Right forelimb (tissue), 1 donor: ENCODE measurements at regions not wholly inside any gene's neighbourhood (a gene's known extent, or its start where the extent isn't known, plus 50 kb on each side); places are given as distances from the start of the nearest gene placed in this dataset.
A peak's percentile ranks its signal among the peaks of the same experiment; 100 is the strongest.

Experiments
- DNase-seq: peaks from one replicate; pipeline ENCODE4 v3.0.0-alpha.2; 2018

DNA sequence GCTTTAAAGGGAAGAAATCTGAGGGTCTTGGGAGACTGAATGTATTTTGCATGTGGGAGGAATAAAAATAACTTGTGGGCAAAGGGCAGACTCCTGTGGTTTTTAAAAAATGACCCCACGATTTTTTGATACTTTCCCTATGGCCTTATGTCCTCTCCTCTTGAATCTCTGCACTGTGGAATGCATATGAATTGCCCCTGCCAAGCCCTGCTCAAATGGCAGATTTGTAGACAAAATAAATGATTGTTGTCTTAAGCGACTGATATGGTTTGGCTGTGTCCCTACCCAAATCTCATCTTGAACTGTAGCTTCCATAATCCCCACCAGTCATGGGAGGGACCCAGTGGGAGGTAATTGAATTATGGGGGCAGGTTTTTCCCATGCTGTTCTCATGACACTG is 223.8 kb downstream of the DACT1 start:
- no peak for DNase-seq

DNA sequence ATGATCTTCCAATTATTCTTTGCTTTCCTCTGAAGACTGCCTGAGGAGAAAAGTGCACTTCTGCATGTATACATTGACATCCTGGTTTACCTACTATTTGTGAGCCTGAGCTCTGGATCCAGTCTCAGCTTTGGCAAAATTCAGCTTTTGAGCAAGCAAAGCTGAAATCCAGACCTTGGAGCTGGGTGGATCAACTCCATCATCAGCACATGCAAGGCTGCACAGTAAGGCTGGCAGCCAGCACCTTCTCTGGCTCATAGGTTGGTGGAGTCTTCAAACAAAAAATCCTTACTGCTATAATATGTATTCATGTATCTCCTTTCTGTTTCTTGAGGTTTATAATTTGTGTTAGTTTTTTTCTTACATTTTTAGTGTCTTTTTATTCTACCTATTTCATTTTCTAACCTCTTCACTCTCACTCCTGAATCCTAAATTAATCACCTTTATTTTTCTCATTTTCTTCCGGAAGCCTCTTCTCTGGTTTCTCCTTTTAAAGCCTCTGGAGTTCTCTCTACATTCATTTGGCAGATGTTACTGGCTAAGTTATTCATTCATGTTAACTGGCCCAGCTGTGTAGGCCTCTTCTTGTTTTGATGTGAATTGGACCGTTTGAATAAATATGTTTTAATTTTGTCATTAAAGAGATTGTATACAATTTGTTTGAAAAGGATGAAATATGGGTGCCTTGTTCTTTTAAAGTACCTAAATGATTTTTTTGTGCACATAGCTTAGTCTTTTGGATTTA is 224.8 kb downstream of the DACT1 start:
- no peak for DNase-seq

DNA sequence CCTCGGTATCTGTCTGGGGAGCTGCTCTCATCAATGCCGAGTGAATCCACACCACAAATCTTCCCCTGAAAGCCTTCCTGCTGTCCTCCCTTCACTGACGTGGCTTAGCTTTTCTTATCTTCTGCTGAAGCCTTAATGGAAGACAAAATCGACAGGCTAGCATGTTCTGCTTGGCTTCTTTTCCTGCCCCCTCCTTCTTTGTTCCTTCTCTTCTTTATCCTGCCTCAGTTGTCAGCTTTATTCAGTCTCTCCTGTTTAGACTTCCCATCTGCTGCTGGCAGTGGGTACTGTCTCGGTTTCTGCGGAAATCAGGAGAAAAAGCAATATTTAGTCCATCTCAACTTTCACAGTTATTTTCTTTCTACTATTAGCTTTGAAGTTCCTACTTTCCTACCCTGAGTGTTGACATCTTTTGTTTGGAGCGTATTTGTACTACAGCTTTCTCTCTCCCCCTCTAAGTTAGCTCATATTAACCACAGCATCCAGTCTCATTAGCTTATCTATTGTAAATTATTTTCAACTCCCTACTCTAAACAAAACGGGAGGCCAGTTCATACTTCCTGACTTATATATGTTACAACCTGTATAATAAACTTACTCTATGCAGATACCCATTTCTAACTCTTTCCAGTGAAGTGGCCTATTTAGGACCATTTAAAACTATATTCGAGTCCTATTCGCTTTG is 226.0 kb downstream of the DACT1 start:
- DNase-seq = no peak

DNA sequence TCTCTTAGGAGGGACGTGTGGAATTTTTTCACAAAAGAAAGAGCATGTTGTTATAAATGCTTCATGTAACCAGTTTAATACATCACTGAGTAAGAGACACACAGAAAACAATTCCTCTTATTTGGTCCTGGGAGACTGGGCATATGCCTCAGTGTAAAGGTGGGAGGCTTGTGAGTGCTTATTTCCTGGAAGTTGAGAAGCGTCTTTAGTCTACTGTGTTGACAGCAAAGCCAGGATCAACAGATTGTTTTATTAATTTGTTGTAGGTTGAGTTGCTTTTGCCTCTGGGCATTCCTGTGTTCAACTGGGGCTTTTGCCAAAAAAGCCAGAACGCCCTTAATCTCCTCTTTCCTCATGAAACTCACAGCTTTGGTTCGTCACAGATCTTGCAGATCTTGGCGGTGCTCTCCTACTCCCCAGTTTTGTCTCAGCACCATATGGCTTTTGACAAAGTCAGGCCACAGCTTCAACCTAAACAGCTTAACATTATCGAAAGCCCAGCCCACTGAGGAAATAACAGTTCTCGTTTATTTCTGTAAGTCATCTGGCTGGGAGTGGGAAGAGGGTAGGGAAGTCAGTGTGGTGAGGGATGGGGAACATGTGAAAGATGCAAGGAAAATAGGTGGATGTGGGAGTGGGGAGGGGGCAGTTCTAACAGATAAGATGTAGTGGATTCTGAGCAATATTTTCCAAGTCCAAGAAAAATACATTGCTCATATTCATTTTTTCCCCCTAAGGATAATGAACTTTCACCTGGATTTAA is 227.2 kb downstream of the DACT1 start:
- peak; percentile 66 for DNase-seq

DNA sequence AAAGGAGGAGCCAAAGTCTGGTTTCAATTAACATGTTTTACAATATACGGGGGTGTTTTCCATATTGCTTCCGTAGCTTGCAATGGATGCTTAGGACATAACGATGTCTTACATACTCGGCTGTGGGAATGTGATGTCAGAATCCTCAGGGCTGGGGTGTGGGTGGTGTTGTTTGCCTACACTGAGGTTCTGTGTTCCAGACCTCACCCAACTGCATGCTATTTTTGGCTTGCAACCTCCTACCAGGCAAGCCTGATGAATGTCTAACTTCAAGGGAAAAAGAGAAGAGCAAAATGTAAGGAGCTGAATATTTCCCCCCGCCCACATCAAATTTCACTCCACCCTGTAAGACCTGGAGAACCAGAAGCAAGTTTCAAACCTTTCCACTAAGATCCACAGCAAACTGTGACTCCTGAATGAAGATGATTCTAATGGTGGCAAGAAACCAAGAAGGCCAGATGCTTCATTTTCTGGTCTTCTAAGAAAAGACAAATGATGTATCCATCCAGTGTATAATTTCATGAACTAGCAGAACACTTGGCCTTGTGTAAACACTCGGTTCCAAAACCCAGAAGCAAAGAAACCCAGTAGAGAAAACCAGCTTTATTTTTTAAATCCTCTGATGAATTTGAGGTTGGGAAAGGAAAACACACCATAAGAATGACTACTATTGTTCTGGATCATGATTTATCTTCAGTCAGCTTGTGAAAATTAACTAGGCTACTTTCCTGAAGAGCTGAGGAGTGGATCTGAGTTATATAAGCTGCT is 227.9 kb downstream of the DACT1 start:
- DNase-seq = peak; percentile 66

DNA sequence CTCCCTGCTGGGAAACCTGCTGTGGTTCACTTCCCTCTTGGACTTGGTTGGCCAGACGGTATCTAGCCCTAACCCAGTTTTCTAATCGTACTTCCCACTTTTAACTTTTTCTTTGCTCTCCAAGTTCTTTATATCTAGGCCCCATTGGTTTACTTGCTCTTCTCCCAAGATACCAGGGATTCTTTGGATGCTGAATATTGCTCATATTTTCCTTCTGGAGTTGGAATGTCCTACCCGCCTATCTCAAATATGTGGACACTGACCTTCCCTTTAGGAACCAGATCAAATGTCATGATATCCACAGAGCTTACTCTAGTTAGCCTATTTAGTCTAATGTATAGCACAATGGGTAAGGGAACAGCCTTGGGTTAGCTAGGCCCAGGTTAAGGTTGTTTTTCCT is 228.6 kb downstream of the DACT1 start:
- no peak for DNase-seq

DNA sequence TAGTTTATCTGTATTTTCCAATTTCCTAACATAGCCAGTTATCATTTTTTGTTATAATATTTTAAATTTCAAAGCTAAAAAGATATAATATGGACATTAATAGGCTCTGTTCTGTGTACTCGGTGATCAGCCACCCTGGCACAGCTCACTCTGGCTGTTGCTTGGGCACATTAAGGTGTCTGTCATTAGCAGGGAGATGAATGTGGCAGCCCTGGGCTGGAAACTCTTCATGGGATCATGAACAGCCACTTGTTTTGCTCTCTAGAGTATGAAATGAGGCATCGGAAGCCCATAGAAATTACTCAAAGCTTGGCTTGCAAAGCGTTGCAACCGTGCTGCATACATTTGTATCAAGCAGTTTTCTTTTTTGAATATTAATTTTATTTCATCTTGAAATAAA is 233.2 kb downstream of the DACT1 start:
- no peak for DNase-seq

DNA sequence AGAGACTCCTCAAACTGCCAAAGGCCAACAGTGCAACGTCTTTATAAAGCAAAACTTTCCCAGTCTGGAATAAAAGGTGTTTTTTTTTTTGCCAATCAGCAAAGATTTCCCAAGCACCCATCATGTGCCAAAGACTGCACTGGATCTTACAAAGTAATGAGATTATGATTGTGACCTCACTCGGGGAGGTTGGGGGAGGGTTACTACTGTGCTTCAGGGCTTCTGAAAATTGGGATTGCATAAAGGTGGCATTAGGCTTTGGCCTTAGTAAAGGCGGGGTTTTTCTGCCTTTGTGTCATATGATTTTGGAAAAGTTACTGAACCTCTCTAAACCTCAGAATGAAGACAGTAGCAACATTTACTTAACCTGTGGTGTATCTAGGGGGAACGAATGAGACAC is 233.8 kb downstream of the DACT1 start:
- DNase-seq = no peak

DNA sequence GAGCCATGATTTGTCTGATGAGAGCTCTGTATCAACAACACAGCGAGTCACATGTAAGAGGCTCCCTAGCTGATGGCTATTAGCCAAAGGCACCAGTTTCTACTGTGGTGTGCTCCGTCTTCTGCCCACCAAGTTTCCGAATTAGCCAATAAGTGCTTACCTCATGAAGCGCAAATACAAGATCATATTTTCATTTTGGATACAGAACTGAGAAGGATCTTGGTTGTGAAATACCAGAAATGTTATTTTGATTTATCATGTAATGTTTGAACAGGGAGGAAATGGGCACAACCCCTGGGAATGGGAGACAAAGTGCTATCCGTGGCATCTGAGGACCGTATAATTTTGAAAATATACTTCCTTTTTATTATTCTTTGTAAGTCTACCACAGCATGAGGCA is 234.3 kb downstream of the DACT1 start:
- no peak for DNase-seq

DNA sequence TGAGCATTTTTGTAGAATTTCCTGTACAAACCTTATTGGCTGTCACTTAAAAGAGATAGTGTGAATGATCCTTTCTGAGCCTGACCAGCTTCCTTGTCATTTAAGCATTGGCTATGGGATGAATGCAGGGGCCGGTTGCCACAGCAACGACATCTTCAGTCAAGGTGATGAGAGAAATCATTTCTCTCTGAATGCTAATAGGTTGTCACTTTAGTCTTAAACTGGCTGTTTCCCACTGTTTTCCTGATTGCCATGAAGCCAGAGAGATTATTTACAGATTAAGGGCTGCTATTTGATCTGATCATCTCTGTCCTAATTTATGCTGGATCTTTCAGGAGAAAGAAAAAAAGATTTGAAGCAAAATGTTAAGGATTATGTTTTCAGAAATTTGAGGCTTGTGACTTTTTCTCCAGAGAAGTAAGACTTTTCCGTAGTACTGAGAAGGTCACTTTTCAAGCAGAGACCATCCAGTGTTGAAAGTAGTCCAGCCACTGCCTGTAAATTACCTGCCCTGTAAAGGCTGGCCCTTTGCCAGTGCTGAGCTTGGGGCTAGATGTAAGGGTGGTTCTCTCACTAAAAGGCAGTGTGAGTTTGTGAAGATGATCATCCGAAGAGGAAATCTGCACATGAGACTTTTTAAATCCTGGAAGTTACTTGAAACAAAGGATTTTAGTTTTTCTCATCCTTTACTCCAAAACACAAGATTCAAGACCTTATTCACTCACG is 235.6 kb downstream of the DACT1 start:
- DNase-seq = no peak

DNA sequence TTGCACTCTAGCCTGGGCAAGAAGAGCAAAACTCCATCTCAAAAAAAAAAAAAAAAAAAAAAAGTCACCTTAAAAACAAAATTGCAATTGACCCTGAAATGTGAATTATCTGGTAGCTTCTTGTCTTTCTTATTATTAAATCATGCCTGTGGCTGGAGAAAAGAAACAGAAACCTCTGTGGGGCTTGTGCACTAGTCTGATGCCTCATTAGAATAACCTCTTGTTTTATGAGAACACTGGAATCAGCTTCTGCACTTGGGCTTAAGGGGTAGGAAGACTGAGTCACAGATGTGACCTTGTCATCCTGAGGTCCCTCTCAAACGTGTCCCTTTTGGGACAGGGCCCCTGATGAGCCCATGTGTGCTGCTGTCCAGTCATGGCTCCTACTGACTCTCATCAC is 237.9 kb downstream of the DACT1 start:
- DNase-seq = no peak

DNA sequence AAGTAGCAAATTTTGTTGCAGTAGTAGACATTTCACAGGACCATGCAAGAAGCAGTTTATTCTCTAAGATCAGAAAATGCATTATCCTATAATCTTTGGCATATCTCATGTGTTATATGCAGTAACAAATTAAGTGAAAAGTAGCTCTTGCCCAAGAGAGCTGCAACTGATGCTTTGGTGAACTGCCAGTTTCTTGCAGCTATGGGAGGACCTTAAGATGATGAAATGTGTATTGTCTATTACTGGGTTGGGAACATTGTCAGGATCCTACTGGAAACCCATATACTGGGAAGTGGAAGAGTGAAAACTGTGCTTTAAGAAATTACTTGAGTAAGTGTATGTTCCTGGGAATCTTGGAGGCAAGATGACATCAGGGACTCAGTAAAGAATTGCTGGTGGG is 238.8 kb downstream of the DACT1 start:
- DNase-seq = no peak

DNA sequence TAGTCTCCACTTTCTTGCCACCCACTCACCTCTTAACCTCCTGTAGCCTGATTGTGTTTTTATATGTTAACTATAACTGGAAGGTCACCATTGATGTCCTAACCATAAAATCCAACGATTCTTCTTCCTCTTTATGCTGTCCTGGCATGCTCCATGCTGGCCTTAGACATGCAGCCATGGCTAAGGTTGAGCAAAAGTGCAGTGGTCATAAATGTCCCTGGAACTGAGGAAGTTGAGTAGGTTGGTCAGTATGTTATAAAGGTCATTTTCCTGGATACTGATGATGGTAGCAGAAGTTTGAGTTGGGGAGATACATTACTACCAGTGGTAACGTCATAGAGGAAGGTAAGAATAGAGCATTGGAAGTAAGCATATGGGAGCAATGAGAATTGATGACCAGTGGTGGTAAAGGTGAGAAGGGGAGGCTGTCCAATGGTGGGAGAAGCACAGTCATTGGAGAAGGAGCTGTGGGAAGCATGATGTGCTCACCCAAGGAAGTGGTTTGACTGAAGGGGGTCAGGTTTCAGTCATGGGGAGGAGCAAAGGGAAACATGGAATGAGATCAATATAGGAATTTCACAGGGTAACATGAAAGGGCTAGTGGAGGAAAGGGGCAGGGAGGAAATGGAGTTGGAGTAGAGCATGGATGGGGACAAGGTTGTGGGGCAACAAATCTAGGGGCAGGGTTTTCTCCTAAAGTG is 240.8 kb downstream of the DACT1 start:
- DNase-seq = no peak

DNA sequence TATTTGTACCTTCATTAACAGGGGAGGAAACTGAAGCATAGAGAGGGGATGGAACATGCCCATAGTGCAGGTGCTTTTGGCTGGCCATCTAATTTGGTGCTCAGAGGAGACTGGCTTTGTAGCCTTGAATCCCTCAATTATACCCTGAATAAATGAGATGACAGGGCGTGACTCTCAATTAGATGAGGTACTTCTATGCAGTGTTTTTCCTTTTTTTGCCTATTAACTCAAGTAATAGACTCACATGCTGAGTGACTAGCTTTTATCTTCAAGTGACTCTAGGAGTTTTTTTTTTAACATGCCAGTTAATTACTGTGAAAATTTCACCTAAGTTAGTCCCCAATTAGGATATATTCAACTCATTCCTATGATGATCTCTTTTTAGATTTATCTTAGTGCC is 243.7 kb downstream of the DACT1 start:
- DNase-seq = no peak

DNA sequence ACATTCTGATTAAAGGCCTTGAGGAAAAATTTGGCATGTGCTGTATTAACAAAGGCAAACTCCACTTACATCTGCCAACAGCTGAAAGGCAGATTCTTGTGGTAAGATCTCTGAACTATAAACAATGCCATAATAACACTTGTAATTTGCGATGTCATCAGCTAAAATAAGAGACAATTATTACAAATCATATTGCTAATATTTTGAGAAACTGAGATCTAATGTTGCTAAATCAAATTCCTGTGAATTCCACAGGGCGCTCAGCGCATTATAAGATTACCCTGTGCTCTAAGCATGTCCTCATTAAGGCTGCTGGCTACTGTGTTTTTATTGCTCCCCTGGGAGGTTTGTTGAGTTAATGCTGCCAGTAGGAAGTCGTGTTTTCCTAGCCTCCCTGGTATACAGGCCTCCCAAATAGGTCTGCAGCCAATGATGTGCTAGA is 244.8 kb downstream of the DACT1 start:
- DNase-seq = no peak

DNA sequence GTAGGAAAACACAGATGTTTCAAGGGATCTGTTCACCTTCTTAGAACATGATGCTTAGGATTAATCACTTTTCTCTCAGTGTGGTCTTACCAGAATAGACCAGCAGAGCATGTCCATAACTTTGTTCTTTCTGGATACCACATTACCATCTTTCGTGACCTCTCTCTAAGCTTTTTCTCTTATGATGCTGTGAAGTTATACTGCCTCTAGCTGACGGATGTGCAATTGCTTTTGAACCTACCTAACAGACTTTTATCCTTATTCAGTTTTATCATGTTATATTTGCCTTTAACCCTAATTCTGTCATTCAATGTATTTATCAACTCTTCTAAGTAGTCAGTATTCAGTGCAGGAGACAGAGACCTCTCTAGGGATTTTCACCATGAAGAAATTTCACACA is 246.7 kb downstream of the DACT1 start:
- DNase-seq = no peak

DNA sequence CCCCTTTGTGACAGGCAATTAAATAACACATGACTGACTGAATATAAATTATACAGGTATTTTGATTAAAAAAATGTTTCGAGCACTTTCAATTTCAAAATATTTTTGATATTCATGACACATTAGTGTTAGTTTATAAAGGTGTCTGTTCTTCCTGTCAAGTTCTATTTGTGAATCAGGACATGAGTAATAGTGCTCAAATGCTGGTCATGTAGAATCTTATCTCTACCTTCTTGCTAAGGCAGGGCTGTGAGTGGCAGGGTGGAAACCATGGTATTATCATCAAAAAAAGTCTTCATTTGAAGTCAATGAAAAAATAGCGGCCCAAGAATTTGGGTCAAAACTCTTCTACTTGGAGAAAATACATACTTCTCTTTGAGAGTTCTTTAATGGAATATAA is 250.2 kb downstream of the DACT1 start:
- DNase-seq = no peak

DNA sequence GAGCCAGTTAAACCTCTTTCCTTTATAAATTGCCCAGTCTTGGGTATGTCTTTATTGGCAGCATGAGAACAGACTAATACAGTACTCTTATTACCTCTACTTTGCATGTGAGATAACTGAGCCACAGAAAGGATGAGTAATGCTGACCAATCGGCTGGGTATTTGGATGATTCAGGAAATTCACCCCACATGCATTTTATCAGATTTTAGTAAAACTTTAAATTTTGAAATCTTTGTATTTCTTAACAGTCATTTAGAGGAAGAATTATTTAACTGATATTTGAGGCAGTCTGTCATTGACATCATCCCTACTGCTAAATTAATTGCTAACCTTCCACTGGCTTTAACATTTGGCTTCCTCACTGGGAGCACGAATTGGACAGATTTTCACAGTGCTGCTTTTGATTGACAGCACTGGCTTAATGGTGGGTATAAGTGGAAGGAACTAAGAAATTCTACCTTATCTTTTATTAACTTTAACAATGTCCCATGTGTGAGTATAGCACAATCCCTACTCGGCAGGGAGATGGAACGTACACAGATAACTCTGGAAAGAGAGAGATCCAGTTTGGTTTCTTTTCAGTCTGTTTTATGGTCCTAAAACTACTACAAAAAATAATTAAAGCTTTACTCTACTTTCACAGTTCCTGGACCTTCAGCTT is 261.0 kb downstream of the DACT1 start:
- no peak for DNase-seq

DNA sequence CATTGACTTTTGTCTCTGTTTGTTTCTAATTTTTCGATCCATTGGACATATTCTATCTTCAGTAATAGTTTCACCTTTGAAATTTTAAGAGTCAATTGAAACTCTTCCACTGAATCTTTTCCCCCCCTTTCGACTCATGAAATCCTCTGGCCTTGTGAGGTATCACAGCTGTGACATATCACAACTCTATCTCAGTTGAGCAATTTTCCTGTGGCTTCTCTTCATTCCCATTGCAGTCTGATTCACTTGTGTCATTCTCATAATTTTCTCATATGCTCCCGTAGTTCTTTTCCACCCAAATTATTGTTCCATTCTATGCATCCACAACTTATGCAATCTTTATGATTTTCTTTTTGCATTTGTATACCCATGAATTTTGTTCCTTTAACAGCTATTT is 261.6 kb downstream of the DACT1 start:
- no peak for DNase-seq

DNA sequence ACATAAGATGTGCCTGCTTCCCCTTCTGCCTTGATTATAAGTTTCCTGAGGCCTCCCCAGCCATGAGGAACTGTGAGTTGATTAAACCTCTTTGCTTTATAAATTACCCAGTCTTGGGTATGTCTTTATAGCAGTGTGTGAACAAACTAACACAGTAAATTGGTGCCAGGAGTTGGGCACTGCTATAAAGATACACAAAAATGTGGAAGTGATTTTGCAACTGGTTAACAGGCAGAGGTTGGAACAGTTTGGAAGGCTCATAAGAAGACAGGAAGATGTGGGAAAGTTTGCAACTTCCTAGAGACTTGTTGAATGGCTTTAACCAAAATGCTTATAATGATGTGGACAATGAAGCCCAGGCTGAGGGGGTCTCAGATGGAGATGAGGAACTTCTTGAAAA is 264.1 kb downstream of the DACT1 start:
- no peak for DNase-seq

DNA sequence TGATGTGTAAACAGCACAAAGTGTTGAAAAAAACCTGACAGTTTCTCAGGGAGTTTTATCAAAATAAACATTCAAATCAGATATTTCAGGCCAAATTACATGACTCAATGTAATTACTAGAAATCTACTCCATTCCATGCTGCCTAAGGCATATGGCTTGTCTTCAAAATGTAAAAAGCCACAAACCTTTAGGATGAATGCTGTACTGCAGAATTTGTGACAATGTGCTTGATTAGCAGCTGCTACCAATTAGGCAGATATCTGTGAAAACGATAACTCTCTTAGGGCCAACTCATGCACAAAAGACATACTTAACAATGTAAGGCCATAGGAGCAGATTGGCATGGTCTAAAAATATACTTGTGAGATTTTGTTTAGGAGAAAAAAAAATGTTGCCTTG is 267.0 kb downstream of the DACT1 start:
- no peak for DNase-seq
